DOHH2 (cell line): ENCODE measurements at regions not wholly inside any gene's neighbourhood (a gene's known extent, or its start where the extent isn't known, plus 50 kb on each side); places are given as distances from the start of the nearest gene placed in this dataset.

Source experiments
- H3F3A ChIP-seq: fragments of 200-600 bp; sonication (generic), shearing (Covaris generic); 2 replicates; pipeline ENCODE4 v1.6.0; 2016; ENCODE audit warnings: antibody characterized with exemption, mild to moderate bottlenecking; ENCODE audit not compliant: control insufficient read depth, insufficient read depth
- H3K27ac ChIP-seq: fragments of 200-600 bp; sonication (generic); 2 replicates; pipeline ENCODE4 v1.5.1; 2014; ENCODE audit warnings: low read depth, mild to moderate bottlenecking, low read length, moderate library complexity
- H3K27me3 ChIP-seq: fragments of 200-600 bp; sonication (generic); 2 replicates; pipeline ENCODE4 v1.6.1; 2014; ENCODE audit warnings: mild to moderate bottlenecking, low read length, mixed read lengths; ENCODE audit not compliant: control insufficient read depth
- H3K36me3 ChIP-seq: fragments of 200-600 bp; sonication (generic); 2 replicates; pipeline ENCODE4 v1.6.1; 2014; ENCODE audit warnings: mild to moderate bottlenecking, low read length, moderate library complexity, mixed read lengths; ENCODE audit not compliant: control insufficient read depth
- H3K4me1 ChIP-seq: fragments of 200-600 bp; sonication (generic); 2 replicates; pipeline ENCODE4 v1.6.1; 2014; ENCODE audit warnings: mild to moderate bottlenecking, low read length, mixed read lengths; ENCODE audit not compliant: control insufficient read depth
- H3K4me2 ChIP-seq: fragments of 200-600 bp; sonication (generic); 2 replicates; pipeline ENCODE4 v1.6.0; 2014; ENCODE audit warnings: mild to moderate bottlenecking, low read length, moderate library complexity
- H3K4me3 ChIP-seq: fragments of 200-600 bp; sonication (generic); 2 replicates; pipeline ENCODE4 v1.5.1; 2014; ENCODE audit warnings: mild to moderate bottlenecking, low read length, mixed read lengths
- H3K79me2 ChIP-seq: fragments of 200-600 bp; sonication (generic); 2 replicates; pipeline ENCODE4 v1.6.1; 2014; ENCODE audit warnings: mild to moderate bottlenecking, low read length, mixed read lengths; ENCODE audit not compliant: control insufficient read depth
- H3K9me2 ChIP-seq: fragments of 200-600 bp; sonication (generic); replicated peaks from 2 replicates; pipeline ENCODE4 v1.6.1; 2014; ENCODE audit warnings: mild to moderate bottlenecking, low read length, mixed read lengths; ENCODE audit not compliant: control insufficient read depth
- H3K9me3 ChIP-seq: fragments of 200-600 bp; sonication (generic); 2 replicates; pipeline ENCODE4 v1.6.1; 2014; ENCODE audit warnings: antibody characterized with exemption, low read length, mixed read lengths; ENCODE audit not compliant: control insufficient read depth, insufficient read depth
- H4K20me1 ChIP-seq: fragments of 200-600 bp; sonication (generic); 2 replicates; pipeline ENCODE4 v1.6.0; 2014; ENCODE audit warnings: low read depth, mild to moderate bottlenecking, antibody characterized with exemption, low read length, moderate library complexity; ENCODE audit not compliant: control insufficient read depth, insufficient read depth
- EZH2phosphoT487 ChIP-seq: fragments of 200-600 bp; sonication (generic); IDR thresholded peaks from 2 replicates; pipeline ENCODE4 v1.6.1; 2017; ENCODE audit warnings: borderline replicate concordance, mild to moderate bottlenecking, antibody characterized with exemption, low read length, moderate library complexity, mixed read lengths
- TF ChIP-seq, protein P1 (sequence below): fragments of 200-600 bp; sonication (generic); IDR thresholded peaks from one replicate; pipeline ENCODE4 v1.5.1; 2014; ENCODE audit warnings: antibody characterized with exemption, mild to moderate bottlenecking, low read depth, low read length; ENCODE audit not compliant: poor library complexity, severe bottlenecking

DNA sequence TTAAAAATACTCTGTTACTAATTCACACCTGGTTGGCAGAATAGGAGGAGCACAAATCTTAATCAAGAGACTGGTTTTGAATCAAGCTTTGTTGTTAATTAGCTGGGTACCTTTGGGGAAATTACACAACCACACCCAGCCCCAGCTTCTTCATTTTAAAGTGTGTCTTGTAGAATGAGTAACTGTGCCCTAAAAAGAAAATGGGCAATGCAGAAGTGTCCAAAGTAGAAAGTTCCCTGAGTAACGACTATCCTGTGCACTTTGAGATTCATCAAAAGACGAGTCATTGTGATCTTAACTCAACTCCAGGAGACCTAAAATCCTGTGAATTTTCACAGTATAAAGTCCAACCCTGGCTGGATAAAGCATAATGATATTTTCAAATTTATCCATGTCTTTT, 792.3 kb upstream of the HS3ST1 start:
- no peak overlapping the region for H3K4me3 ChIP-seq
- H3K79me2 ChIP-seq, result no peaks in the 10 kb centered on the region
- no peak overlapping the region for H3K4me2 ChIP-seq
- H4K20me1 ChIP-seq, result no peaks in the 10 kb centered on the region
- no peaks in the 10 kb centered on the region for H3K4me1 ChIP-seq
- TF ChIP-seq EZH2phosphoT487, result no peak
- H3K27ac ChIP-seq, result no peak overlapping the region
- H3K9me3 ChIP-seq, result no peaks in the 10 kb centered on the region
- H3K9me2 ChIP-seq, result no peaks in the 10 kb centered on the region
- H3K36me3 ChIP-seq, result no peaks in the 10 kb centered on the region
- H3K27me3 ChIP-seq, result no peaks in the 10 kb centered on the region
- H3F3A ChIP-seq, result no peaks in the 10 kb centered on the region

DNA sequence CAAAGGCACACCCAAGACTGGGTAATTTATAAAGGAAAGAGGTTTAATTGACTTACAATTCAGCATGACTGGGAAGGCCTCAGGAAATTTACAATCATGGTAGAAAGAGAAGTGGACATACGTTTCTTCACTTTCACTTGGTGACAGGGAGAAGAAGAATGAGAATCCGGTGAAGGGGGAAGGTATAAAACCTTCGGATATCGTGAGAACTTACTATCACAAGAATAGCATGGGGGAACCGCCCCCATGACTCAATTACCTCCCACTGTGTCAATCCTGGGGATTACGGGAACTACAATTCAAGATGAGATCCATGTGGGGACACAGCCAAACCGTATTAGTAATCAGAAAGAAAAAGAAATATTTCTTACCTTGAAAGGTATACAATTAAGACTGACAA, 782.9 kb upstream of the HS3ST1 start:
- Histone ChIP-seq H3K27ac (no peak overlapping the region), H3K79me2 (no peaks in the 10 kb centered on the region), H3K4me1 (no peaks in the 10 kb centered on the region), H3K27me3 (no peaks in the 10 kb centered on the region), H3K9me3 (no peaks in the 10 kb centered on the region), H4K20me1 (no peaks in the 10 kb centered on the region), H3K36me3 (no peaks in the 10 kb centered on the region), H3K4me3 (no peak overlapping the region), H3K4me2 (no peak overlapping the region), H3K9me2 (no peaks in the 10 kb centered on the region), H3F3A (no peaks in the 10 kb centered on the region)
- TF ChIP-seq EZH2phosphoT487, result no peak
- TF ChIP-seq, protein P1, sequence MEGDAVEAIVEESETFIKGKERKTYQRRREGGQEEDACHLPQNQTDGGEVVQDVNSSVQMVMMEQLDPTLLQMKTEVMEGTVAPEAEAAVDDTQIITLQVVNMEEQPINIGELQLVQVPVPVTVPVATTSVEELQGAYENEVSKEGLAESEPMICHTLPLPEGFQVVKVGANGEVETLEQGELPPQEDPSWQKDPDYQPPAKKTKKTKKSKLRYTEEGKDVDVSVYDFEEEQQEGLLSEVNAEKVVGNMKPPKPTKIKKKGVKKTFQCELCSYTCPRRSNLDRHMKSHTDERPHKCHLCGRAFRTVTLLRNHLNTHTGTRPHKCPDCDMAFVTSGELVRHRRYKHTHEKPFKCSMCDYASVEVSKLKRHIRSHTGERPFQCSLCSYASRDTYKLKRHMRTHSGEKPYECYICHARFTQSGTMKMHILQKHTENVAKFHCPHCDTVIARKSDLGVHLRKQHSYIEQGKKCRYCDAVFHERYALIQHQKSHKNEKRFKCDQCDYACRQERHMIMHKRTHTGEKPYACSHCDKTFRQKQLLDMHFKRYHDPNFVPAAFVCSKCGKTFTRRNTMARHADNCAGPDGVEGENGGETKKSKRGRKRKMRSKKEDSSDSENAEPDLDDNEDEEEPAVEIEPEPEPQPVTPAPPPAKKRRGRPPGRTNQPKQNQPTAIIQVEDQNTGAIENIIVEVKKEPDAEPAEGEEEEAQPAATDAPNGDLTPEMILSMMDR, result no peak

DNA sequence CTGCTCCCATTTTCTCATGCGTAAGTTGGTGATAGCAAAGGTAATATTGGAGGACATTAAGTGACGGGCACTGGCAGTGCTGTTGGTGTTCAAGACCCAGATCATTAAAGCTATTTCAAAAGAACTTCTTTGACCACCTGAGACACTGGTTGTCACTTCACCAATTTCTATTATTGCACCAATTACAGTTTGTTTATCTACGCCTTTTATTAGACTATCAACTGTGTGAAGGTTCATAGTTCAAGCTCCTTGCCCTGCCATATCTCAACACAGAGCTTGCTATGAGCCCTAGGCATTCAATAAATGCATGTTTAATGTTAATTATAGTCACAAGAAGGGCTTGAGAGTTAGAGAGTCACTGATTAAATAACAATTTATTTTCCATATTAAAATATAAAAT, 778.7 kb upstream of the HS3ST1 start:
- TF ChIP-seq EZH2phosphoT487, result no peak
- TF ChIP-seq, protein P1, result no peak
- Histone ChIP-seq H3K27ac (no peak overlapping the region), H3K4me1 (no peaks in the 10 kb centered on the region), H3K79me2 (no peaks in the 10 kb centered on the region), H3K9me3 (no peaks in the 10 kb centered on the region), H3K4me2 (no peak overlapping the region), H4K20me1 (no peaks in the 10 kb centered on the region), H3K27me3 (no peaks in the 10 kb centered on the region), H3K36me3 (no peaks in the 10 kb centered on the region), H3K4me3 (no peak overlapping the region), H3K9me2 (no peaks in the 10 kb centered on the region), H3F3A (no peaks in the 10 kb centered on the region)

DNA sequence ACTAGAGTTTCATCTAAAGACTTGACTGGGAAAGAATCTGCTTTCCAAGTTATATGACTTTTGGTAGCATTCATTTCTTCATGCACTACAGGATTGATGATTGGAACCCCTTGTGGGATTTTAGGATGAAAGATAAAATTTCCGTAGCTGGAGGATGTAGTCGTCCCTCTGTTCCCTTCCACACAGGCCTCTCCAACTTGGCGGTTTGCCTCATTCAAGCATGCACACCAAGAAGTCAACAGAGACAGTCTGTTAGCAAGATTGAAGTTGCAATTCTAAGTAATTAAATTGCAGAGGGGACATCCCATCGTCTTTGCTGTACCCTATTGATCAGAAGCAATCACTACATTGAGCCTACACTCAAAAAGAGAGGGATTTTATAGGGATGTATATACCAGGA, 777.4 kb upstream of the HS3ST1 start:
- no peaks in the 10 kb centered on the region for H3K9me2 ChIP-seq
- TF ChIP-seq, protein P1, result no peak
- TF ChIP-seq EZH2phosphoT487, result no peak

More for the DNA sequence above, 777.4 kb upstream of the HS3ST1 start:
- no peaks in the 10 kb centered on the region for H4K20me1 ChIP-seq
- no peaks in the 10 kb centered on the region for H3K79me2 ChIP-seq
- H3K4me2 ChIP-seq, result no peak overlapping the region
- no peaks in the 10 kb centered on the region for H3K4me1 ChIP-seq
- H3K36me3 ChIP-seq, result no peaks in the 10 kb centered on the region
- H3K9me3 ChIP-seq, result no peaks in the 10 kb centered on the region
- H3K27me3 ChIP-seq, result no peaks in the 10 kb centered on the region
- H3F3A ChIP-seq, result no peaks in the 10 kb centered on the region
- H3K27ac ChIP-seq, result no peak overlapping the region
- H3K4me3 ChIP-seq, result no peak overlapping the region
